LNCaP clone FGC (cell line): ENCODE measurements at regions not wholly inside any gene's neighbourhood (a gene's known extent, or its start where the extent isn't known, plus 50 kb on each side); places are given as distances from the start of the nearest gene placed in this dataset.
"Not testable (repeated sequence)": the region's sequence is repeated elsewhere in the genome, so short reads cannot be mapped to it uniquely, and the experiment has no call there.

Source experiments
- DNase-seq: peaks from one replicate; pipeline ENCODE4 v3.0.0-alpha.2; 2011; ENCODE audit warnings: low read depth
- H3K4me3 ChIP-seq: 2 replicates; pipeline ENCODE4 v1.5.1; 2011; ENCODE audit warnings: mild to moderate bottlenecking, low read depth, low read length, control low read depth
- TF ChIP-seq, protein P1 (sequence below): IDR thresholded peaks from 2 replicates; pipeline ENCODE4 v1.5.1; 2012; ENCODE audit warnings: mild to moderate bottlenecking; ENCODE audit not compliant: control insufficient read depth, insufficient read depth; ENCODE audit errors: extremely low read depth

- no peak overlapping the region for H3K4me3 ChIP-seq
- no peak for DNase-seq
- TF ChIP-seq, protein P1, sequence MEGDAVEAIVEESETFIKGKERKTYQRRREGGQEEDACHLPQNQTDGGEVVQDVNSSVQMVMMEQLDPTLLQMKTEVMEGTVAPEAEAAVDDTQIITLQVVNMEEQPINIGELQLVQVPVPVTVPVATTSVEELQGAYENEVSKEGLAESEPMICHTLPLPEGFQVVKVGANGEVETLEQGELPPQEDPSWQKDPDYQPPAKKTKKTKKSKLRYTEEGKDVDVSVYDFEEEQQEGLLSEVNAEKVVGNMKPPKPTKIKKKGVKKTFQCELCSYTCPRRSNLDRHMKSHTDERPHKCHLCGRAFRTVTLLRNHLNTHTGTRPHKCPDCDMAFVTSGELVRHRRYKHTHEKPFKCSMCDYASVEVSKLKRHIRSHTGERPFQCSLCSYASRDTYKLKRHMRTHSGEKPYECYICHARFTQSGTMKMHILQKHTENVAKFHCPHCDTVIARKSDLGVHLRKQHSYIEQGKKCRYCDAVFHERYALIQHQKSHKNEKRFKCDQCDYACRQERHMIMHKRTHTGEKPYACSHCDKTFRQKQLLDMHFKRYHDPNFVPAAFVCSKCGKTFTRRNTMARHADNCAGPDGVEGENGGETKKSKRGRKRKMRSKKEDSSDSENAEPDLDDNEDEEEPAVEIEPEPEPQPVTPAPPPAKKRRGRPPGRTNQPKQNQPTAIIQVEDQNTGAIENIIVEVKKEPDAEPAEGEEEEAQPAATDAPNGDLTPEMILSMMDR: no peak
Observed at GRCh38 chr5:7146886-7147285, 249.1 kb upstream of the ADCY2 start.

DNA sequence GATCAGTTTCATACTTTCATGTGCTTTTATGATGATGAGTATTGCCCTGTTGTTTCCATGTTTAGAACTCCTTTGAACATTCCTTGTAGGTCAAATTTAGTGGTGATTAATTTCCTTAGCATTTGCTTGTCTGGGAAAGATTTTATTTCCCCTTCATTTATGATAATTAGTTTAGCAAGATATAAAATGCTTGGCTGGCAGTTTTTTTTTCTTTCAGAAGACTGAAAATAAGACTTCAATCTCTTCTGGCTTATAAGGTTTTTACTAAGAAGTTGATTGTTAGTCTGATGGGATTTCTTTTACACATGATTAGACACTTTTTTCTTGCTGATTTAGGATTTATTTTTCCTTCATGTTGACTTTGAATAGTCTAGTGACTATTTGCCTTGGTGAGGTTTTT is 238.9 kb upstream of the ADCY2 start:
- TF ChIP-seq, protein P1: no peak
- no peak overlapping the region for H3K4me3 ChIP-seq
- DNase-seq: no peak

- no peak overlapping the region for H3K4me3 ChIP-seq
- DNase-seq: no peak
- TF ChIP-seq, protein P1: no peak
Observed at GRCh38 chr5:7169240-7169878, 226.6 kb upstream of the ADCY2 start.

- not testable (repeated sequence) for H3K4me3 ChIP-seq, DNase-seq
Observed at GRCh38 chr5:7170785-7171184, 225.2 kb upstream of the ADCY2 start.

DNA sequence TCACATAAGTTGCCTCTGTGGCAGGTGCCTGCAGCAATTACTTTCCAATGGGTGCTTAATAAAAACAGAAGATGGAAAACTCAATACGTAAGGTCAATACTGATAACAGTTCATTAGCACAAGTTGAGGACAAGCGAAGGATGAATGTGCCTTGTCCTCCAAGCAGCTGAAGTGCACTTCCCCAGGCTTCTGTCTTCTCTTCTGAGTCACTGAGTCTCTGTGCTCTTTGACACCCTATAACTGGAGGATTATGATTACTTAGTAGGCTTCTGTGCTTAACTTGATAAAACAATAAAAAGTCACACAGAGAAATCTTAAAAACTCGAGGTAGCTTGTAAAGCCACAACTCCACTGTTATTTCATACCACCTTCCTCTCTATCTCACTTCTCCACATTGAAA is 216.6 kb upstream of the ADCY2 start:
- no peak for DNase-seq
- no peak overlapping the region for H3K4me3 ChIP-seq
- TF ChIP-seq, protein P1: no peak

DNA sequence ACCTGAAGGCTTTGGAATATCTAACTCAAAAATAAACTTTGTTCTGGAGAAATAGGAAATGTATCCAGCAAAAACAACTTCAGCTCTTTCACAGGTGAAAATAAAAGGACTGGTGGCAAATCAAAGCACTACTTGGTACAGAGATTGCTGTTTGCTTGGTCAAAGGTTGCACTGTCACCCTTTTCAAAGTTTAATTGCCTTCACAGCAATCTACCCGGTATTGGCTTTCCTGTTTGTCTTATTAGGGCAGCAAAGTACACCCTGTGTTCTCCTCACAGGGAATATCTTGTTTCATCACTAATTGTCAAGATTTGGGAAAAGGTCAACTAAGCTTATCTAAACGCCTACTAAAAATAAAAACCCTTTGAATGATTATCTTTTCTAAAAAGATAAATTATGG is 214.1 kb upstream of the ADCY2 start:
- TF ChIP-seq, protein P1: no peak
- no peak overlapping the region for H3K4me3 ChIP-seq
- no peak for DNase-seq

DNA sequence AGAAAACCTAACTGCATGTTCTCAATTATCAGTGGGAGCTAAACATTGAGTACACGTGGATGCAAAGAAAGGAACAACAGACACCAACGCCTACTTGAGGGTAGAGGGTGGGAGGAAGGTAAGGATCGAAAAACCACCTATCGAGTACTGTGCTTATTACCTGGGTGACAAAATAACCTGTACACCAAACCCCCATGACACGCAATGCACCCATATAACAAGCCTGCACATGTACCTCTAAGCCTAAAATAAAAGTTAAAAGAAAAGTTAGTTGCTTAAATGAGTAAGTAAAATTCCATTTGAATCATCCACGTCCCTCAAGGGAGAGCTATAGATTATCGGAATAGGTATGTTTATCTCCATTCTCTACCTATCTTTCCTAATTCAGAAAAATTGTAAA is 210.2 kb upstream of the ADCY2 start:
- TF ChIP-seq, protein P1: no peak
- no peak for DNase-seq
- no peak overlapping the region for H3K4me3 ChIP-seq
